ENCODE measurements at regions not wholly inside any gene's neighbourhood (a gene's known extent, or its start where the extent isn't known, plus 50 kb on each side); places are given as distances from the start of the nearest gene placed in this dataset.
"Not testable (repeated sequence)": the region's sequence is repeated elsewhere in the genome, so short reads cannot be mapped to it uniquely, and the experiment has no call there.

- no peaks in the 10 kb centered on the region for H3K36me3 ChIP-seq (ENCODE audit: insufficient read depth, low read length)
- H3K9me3 ChIP-seq (ENCODE audit: low read length) = no peaks in the 10 kb centered on the region
- H3K4me2 ChIP-seq (ENCODE audit: low read length) = no peak overlapping the region
- H3K27ac ChIP-seq (ENCODE audit: low read length) = no peak overlapping the region
- H3K9me2 ChIP-seq (ENCODE audit: insufficient read depth, low read length) = no peaks in the 10 kb centered on the region
- H2AFZ ChIP-seq (ENCODE audit: low read depth, low read length) = no peak overlapping the region
- H3K79me2 ChIP-seq (replicated peaks; ENCODE audit: insufficient read depth, low read length) = no peaks in the 10 kb centered on the region
- H3K27me3 ChIP-seq (ENCODE audit: insufficient read depth, low read depth, low read length) = no peaks in the 10 kb centered on the region
- no peaks in the 10 kb centered on the region for H3F3A ChIP-seq (ENCODE audit: insufficient read depth, low read length, poor library complexity, severe bottlenecking)
- no peak overlapping the region for H3K4me3 ChIP-seq (ENCODE audit: low read length)
- H4K20me1 ChIP-seq (ENCODE audit: insufficient read depth) = no peaks in the 10 kb centered on the region
- TF ChIP-seq MXI1 (conservative IDR thresholded peaks at IDR 0.05; ENCODE audit: poor library complexity, severe bottlenecking) (no peak), EP300 (conservative IDR thresholded peaks at IDR 0.05; ENCODE audit: poor library complexity, severe bottlenecking) (no peak), EZH2 (IDR thresholded peaks at IDR 0.05; ENCODE audit: borderline replicate concordance, insufficient read depth, low read length, poor library complexity, severe bottlenecking) (no peak), TAF1 (IDR thresholded peaks at IDR 0.05; ENCODE audit: low read depth) (no peak), SMC3 (conservative IDR thresholded peaks at IDR 0.05; ENCODE audit: poor library complexity) (no peak), RAD21 (conservative IDR thresholded peaks at IDR 0.05) (no peak), POLR2AphosphoS5 (IDR thresholded peaks at IDR 0.05) (no peak)
- no peak overlapping the region for H3K9ac ChIP-seq (ENCODE audit: low read length)
These were observed 101.3 kb upstream of the SALL3 start for GRCh38 chr18:78878335-78878734.

DNA sequence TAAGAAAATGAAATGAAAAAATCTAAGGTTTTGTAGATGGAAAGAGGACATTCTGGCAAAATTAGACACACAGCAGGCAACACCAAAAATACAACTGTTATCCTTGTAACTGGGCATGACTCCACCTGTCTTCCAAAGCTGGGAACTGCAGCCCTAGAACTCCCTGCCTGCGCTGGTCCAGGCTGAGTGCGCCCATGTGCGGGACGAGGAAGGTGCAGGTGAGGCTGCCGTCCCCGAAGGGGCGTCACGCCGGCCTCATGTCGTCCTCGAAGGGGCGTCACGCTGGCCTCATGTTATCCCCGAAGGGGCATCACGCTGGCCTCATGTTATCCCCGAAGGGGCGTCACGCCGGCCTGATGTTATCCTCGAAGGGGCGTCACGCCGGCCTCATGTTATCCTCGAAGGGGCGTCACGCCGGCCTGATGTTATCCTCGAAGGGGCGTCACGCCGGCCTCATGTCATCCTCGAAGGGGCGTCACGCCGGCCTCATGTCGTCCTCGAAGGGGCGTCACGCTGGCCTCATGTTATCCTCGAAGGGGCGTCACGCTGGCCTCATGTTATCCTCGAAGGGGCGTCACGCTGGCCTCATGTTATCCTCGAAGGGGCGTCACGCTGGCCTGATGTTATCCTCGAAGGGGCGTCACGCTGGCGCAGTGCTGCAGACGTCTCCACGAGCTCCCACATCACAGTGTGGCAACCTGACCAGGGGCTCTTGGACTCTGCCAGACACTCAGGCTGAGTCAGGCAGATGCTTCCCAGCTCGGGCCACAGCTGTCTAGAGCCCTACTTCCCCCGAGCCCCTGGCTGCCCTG is 100.3 kb upstream of the SALL3 start:
- H3K9me2 ChIP-seq (ENCODE audit: insufficient read depth, low read length) = not testable (repeated sequence)

GRCh38 chr18:78882585-78882984 is 97.0 kb upstream of the SALL3 start:
- no peaks in the 10 kb centered on the region for H3K9me2 ChIP-seq (ENCODE audit: insufficient read depth, low read length)
- TF ChIP-seq, protein P1, sequence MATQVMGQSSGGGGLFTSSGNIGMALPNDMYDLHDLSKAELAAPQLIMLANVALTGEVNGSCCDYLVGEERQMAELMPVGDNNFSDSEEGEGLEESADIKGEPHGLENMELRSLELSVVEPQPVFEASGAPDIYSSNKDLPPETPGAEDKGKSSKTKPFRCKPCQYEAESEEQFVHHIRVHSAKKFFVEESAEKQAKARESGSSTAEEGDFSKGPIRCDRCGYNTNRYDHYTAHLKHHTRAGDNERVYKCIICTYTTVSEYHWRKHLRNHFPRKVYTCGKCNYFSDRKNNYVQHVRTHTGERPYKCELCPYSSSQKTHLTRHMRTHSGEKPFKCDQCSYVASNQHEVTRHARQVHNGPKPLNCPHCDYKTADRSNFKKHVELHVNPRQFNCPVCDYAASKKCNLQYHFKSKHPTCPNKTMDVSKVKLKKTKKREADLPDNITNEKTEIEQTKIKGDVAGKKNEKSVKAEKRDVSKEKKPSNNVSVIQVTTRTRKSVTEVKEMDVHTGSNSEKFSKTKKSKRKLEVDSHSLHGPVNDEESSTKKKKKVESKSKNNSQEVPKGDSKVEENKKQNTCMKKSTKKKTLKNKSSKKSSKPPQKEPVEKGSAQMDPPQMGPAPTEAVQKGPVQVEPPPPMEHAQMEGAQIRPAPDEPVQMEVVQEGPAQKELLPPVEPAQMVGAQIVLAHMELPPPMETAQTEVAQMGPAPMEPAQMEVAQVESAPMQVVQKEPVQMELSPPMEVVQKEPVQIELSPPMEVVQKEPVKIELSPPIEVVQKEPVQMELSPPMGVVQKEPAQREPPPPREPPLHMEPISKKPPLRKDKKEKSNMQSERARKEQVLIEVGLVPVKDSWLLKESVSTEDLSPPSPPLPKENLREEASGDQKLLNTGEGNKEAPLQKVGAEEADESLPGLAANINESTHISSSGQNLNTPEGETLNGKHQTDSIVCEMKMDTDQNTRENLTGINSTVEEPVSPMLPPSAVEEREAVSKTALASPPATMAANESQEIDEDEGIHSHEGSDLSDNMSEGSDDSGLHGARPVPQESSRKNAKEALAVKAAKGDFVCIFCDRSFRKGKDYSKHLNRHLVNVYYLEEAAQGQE (IDR thresholded peaks at IDR 0.05; ENCODE audit: borderline replicate concordance) = no peak
- TF ChIP-seq MXI1 (conservative IDR thresholded peaks at IDR 0.05; ENCODE audit: poor library complexity, severe bottlenecking) (no peak), RAD21 (conservative IDR thresholded peaks at IDR 0.05) (no peak), EZH2 (IDR thresholded peaks at IDR 0.05; ENCODE audit: borderline replicate concordance, insufficient read depth, low read length, poor library complexity, severe bottlenecking) (no peak), EP300 (conservative IDR thresholded peaks at IDR 0.05; ENCODE audit: poor library complexity, severe bottlenecking) (no peak), SMC3 (conservative IDR thresholded peaks at IDR 0.05; ENCODE audit: poor library complexity) (no peak), POLR2AphosphoS5 (IDR thresholded peaks at IDR 0.05) (no peak), TAF1 (IDR thresholded peaks at IDR 0.05; ENCODE audit: low read depth) (no peak)
- TF ChIP-seq, protein P2, sequence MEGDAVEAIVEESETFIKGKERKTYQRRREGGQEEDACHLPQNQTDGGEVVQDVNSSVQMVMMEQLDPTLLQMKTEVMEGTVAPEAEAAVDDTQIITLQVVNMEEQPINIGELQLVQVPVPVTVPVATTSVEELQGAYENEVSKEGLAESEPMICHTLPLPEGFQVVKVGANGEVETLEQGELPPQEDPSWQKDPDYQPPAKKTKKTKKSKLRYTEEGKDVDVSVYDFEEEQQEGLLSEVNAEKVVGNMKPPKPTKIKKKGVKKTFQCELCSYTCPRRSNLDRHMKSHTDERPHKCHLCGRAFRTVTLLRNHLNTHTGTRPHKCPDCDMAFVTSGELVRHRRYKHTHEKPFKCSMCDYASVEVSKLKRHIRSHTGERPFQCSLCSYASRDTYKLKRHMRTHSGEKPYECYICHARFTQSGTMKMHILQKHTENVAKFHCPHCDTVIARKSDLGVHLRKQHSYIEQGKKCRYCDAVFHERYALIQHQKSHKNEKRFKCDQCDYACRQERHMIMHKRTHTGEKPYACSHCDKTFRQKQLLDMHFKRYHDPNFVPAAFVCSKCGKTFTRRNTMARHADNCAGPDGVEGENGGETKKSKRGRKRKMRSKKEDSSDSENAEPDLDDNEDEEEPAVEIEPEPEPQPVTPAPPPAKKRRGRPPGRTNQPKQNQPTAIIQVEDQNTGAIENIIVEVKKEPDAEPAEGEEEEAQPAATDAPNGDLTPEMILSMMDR (IDR thresholded peaks at IDR 0.05; ENCODE audit: poor library complexity, severe bottlenecking) = no peak

More for the DNA sequence above, 100.3 kb upstream of the SALL3 start:
- H2AFZ ChIP-seq (ENCODE audit: low read depth, low read length); H3K4me2 ChIP-seq (ENCODE audit: low read length); H3K36me3 ChIP-seq (ENCODE audit: insufficient read depth, low read length); H4K20me1 ChIP-seq (ENCODE audit: insufficient read depth); H3K9ac ChIP-seq (ENCODE audit: low read length); H3K27me3 ChIP-seq (ENCODE audit: insufficient read depth, low read depth, low read length); H3K4me3 ChIP-seq (ENCODE audit: low read length); H3K9me3 ChIP-seq (ENCODE audit: low read length); H3F3A ChIP-seq (ENCODE audit: insufficient read depth, low read length, poor library complexity, severe bottlenecking); H3K27ac ChIP-seq (ENCODE audit: low read length); H3K79me2 ChIP-seq (replicated peaks; ENCODE audit: insufficient read depth, low read length): not testable (repeated sequence)

More at GRCh38 chr18:78882585-78882984, 97.0 kb upstream of the SALL3 start:
- no peaks in the 10 kb centered on the region for H3K27me3 ChIP-seq (ENCODE audit: insufficient read depth, low read depth, low read length)
- H2AFZ ChIP-seq (ENCODE audit: low read depth, low read length) = no peak overlapping the region
- no peak overlapping the region for H3K9ac ChIP-seq (ENCODE audit: low read length)
- no peaks in the 10 kb centered on the region for H4K20me1 ChIP-seq (ENCODE audit: insufficient read depth)
- H3K27ac ChIP-seq (ENCODE audit: low read length) = no peak overlapping the region
- no peaks in the 10 kb centered on the region for H3K79me2 ChIP-seq (replicated peaks; ENCODE audit: insufficient read depth, low read length)
- H3K4me3 ChIP-seq (ENCODE audit: low read length) = no peak overlapping the region
- H3F3A ChIP-seq (ENCODE audit: insufficient read depth, low read length, poor library complexity, severe bottlenecking) = no peaks in the 10 kb centered on the region
- H3K4me2 ChIP-seq (ENCODE audit: low read length) = no peak overlapping the region
- H3K36me3 ChIP-seq (ENCODE audit: insufficient read depth, low read length) = no peaks in the 10 kb centered on the region
- peaks cover 9% of the 10 kb centered on the region for H3K9me3 ChIP-seq (ENCODE audit: low read length)
